RWPE2 (cell line): ENCODE measurements at regions not wholly inside any gene's neighbourhood (a gene's known extent, or its start where the extent isn't known, plus 50 kb on each side); places are given as distances from the start of the nearest gene placed in this dataset.

Experiments
- ATAC-seq: fragments of 200-7000 bp; cut with Tn5 transposase; 3 replicates; pipeline ENCODE4 v1.9.1; 2021; ENCODE audit warnings: low read depth
- DNase-seq: peaks from one replicate; pipeline ENCODE4 v3.0.0-alpha.2; 2020; ENCODE audit warnings: low spot score
- H3K27ac ChIP-seq: fragments of 450-650 bp; 2 replicates; pipeline ENCODE4 v1.5.1; 2017; ENCODE audit warnings: mild to moderate bottlenecking; ENCODE audit not compliant: poor library complexity, severe bottlenecking
- H3K27me3 ChIP-seq: fragments of 250-450 bp; sonication (Bioruptor Pico); 2 replicates; pipeline ENCODE4 v1.5.1; 2021; ENCODE audit warnings: mild to moderate bottlenecking, moderate library complexity; ENCODE audit not compliant: insufficient read depth, poor library complexity, severe bottlenecking
- H3K36me3 ChIP-seq: fragments of 250-450 bp; sonication (Bioruptor Pico); 2 replicates; pipeline ENCODE4 v1.5.1; 2020; ENCODE audit warnings: low read depth, mild to moderate bottlenecking, moderate library complexity
- H3K4me1 ChIP-seq: fragments of 250-450 bp; sonication (Bioruptor Pico); 2 replicates; pipeline ENCODE4 v1.5.1; 2021; ENCODE audit warnings: mild to moderate bottlenecking, moderate library complexity; ENCODE audit not compliant: insufficient read depth, poor library complexity, severe bottlenecking
- H3K4me3 ChIP-seq: fragments of 250-450 bp; sonication (Bioruptor Pico); 2 replicates; pipeline ENCODE4 v1.5.1; 2021; ENCODE audit warnings: mild to moderate bottlenecking, moderate library complexity; ENCODE audit not compliant: severe bottlenecking
- H3K9me3 ChIP-seq: fragments of 250-450 bp; sonication (Bioruptor Pico); 2 replicates; pipeline ENCODE4 v1.5.1; 2021; ENCODE audit warnings: mild to moderate bottlenecking, moderate library complexity; ENCODE audit not compliant: severe bottlenecking
- CTCF ChIP-seq: fragments of 450-650 bp; IDR thresholded peaks from one replicate; pipeline ENCODE4 v1.5.1; 2017; ENCODE audit warnings: mild to moderate bottlenecking, moderate library complexity; ENCODE audit not compliant: poor library complexity, severe bottlenecking

- Histone ChIP-seq H3K27ac (no peak overlapping the region), H3K9me3 (no peaks in the 10 kb centered on the region), H3K4me1 (peaks cover 28% of the 10 kb centered on the region), H3K27me3 (no peaks in the 10 kb centered on the region), H3K36me3 (no peaks in the 10 kb centered on the region), H3K4me3 (no peak overlapping the region)
- no peak for TF ChIP-seq CTCF
- DNase-seq (no peak), ATAC-seq (no peak)
These were observed 209.2 kb downstream of the ENC1 start for GRCh38 chr5:74431290-74431669.

GRCh38 chr5:74430631-74431289, 209.8 kb downstream of the ENC1 start:
- H3K4me1 ChIP-seq, result peaks cover 28% of the 10 kb centered on the region

GRCh38 chr5:74429495-74429894, 211.0 kb downstream of the ENC1 start:
- Histone ChIP-seq H3K4me1 (peaks cover 30% of the 10 kb centered on the region), H3K36me3 (no peaks in the 10 kb centered on the region), H3K27ac (no peak overlapping the region), H3K9me3 (no peaks in the 10 kb centered on the region), H3K4me3 (no peak overlapping the region), H3K27me3 (no peaks in the 10 kb centered on the region)
- DNase-seq (no peak), ATAC-seq (no peak)
- no peak for TF ChIP-seq CTCF

More at GRCh38 chr5:74430631-74431289, 209.8 kb downstream of the ENC1 start:
- TF ChIP-seq CTCF, result no peak
- Histone ChIP-seq H3K27ac (no peak overlapping the region), H3K9me3 (no peaks in the 10 kb centered on the region), H3K27me3 (no peaks in the 10 kb centered on the region), H3K36me3 (no peaks in the 10 kb centered on the region), H3K4me3 (no peak overlapping the region)
- no peak for DNase-seq
- no peak for ATAC-seq

GRCh38 chr5:74428876-74429275, 211.7 kb downstream of the ENC1 start:
- no peak for DNase-seq
- Histone ChIP-seq H3K9me3 (no peaks in the 10 kb centered on the region), H3K4me1 (peaks cover 30% of the 10 kb centered on the region), H3K27ac (no peak overlapping the region), H3K36me3 (no peaks in the 10 kb centered on the region), H3K4me3 (no peak overlapping the region), H3K27me3 (no peaks in the 10 kb centered on the region)
- ATAC-seq, result no peak
- TF ChIP-seq CTCF, result no peak

GRCh38 chr5:74428275-74428674, 212.3 kb downstream of the ENC1 start:
- H3K4me1 ChIP-seq, result peaks cover 28% of the 10 kb centered on the region
- no peak for DNase-seq
- H3K27ac ChIP-seq, result no peak overlapping the region
- H3K9me3 ChIP-seq, result no peaks in the 10 kb centered on the region
- no peak for TF ChIP-seq CTCF
- no peaks in the 10 kb centered on the region for H3K27me3 ChIP-seq
- H3K4me3 ChIP-seq, result no peak overlapping the region
- no peaks in the 10 kb centered on the region for H3K36me3 ChIP-seq
- no peak for ATAC-seq
